Stimulated activated CD8-positive, alpha-beta memory T cell treated with anti-CD3 and anti-CD28 coated beads, Interleukin-2, amount 100 ng/mL, for 1 hour (primary cell): ENCODE measurements at regions not wholly inside any gene's neighbourhood (a gene's known extent, or its start where the extent isn't known, plus 50 kb on each side); places are given as distances from the start of the nearest gene placed in this dataset.

Experiments
- DNase-seq, 2 donors: peaks; one replicate each; pipeline ENCODE4 v3.0.0-alpha.2; 2020; ENCODE audit warnings: low read depth in 2 of 2

DNA sequence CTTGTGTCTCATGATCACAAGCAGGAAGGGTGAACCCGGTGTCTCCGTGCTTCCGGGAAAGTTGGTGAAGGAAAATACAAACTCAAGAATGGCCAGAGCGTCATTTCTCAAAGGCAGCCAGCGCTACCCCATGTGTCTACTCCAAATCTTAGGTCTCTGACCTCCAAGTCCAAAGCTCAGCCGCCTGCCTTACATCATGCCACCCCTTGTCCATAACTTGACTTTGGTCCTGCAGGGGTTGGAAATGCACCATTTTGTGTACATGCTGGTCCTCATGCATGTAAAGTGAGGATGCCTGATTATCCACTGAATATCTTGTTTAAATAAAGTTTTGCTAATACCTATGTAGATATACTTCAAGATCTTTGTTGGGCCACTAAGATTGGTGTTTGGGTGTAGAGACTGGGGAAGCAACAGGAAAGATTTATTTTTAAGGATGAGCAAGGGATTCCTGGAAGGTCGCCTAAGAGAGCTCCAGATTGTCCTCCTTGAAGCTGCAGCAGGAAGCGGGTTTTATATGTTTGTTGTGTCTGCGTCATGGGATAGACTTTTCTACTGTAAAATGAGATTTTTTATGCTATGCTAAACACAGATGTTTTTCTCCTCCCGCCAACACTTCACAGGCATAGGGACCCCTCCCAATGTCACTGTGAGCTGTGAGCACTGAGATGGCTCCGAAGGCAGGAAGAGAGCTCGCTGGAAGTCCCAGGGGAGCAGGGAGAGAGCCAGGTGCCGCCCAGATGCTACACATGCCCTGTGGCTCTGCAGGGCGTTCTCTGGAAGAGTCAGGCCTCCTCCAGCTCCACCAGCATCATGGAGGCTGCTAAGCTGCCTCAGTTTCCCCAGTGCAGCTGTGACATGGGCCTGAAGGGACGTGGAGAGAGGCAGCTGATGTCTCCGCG is 176.2 kb upstream of the HDAC4 start:
- no peak for DNase-seq

DNA sequence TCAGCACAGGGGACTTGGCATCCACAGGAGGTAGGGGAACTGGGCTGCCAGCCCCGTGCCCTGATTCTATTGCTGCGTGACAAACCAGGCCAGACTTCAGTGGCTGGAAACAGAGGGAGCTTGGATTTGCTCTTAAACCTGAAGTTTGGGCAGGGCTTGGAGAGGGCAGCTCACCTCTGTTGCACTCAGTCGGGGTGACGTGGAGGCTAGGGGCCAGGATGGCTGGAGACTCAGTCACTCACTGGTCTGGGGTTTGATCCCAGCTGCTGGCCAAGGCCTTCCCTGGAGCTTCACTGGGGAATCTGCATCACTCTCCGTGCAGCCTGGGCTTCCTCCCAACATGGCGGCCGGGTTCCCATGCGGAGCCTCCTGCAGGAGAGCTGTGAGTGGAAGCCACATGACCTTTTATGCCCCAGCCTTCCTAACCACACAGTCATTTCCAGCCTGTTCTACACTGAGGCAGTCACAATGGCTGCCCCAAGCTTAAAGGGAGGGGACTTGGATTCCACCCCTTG is 175.2 kb upstream of the HDAC4 start:
- no peak for DNase-seq

DNA sequence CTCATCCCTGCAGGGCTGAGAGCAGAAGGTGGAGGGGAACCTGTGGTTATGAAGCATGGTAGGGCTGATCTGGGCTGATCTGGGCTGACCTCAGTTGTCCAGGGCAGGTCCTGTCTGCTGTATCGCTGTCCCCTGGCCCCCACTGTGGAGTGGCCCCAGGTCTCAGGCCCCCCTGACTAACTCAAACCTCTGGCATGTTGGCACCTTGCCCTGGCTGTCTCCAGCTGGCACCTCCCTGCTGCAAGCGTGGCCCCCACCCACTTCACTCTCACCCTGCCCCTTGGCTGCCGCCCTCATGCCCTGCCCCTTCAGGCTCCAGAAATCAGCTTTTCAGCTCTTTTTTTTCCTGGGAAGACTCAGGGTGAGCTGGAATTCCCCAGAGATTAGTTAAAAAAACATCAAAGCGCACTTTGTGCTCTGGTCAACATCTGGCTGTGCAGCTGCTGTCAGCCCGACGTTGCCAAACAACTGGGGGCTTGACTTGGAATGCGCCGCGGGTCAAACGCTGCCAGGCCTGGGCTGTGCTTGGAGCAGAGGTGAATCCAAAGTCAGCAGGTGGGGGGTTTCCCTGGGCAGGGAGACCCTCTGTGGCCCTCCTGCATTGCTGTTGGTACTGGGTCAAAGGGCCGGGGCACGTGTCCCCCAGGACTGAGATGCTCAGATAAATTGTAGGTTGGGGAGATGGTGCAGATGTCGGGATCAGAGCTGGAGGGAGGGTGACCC is 173.8 kb upstream of the HDAC4 start:
- no peak for DNase-seq

DNA sequence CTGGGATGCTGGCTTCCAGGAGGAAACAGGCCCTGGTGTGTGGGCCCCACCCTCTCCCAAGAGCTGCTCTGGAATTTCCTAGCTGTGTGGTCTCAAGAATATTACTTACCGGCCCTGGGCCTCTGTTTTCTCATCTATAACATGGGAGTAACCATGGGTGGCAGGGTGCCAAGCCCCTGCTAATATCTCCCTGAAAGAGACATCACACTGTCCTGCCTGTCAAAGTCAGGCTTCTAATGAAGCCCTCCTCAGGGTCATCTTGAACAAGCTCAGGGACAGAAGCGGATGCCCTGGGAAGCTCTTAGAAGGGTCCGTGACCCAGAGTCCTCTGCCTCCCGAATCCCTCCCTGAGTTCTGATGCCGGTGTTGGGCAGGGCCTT is 173.2 kb upstream of the HDAC4 start:
- DNase-seq: no peak

DNA sequence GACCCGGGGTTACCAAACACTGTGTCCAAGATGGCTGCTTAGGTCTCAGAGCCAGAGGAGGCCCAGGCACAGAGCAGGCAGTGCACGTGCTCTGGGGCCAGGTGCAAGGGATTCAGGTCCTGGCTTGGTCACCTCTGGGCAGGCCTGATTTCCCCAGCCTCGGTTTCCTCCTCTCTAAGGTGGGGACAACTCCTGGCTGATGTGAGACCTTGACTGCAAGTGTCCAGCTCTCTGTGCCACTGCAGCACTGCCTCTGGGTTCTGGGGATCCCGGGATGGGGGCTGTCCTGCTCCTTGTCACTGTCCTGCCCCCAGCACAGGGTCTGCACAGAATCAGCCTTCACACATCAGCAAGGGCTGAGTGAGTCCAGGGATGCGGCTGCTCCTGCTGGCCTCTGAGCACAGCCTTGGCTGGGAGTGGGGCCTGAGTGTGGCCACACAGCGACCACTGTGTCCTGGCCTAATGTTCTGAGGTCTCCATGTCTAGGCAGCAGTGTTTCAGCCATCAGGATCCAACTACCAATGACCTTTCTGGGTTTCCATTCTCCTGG is 170.2 kb upstream of the HDAC4 start:
- DNase-seq: no peak

DNA sequence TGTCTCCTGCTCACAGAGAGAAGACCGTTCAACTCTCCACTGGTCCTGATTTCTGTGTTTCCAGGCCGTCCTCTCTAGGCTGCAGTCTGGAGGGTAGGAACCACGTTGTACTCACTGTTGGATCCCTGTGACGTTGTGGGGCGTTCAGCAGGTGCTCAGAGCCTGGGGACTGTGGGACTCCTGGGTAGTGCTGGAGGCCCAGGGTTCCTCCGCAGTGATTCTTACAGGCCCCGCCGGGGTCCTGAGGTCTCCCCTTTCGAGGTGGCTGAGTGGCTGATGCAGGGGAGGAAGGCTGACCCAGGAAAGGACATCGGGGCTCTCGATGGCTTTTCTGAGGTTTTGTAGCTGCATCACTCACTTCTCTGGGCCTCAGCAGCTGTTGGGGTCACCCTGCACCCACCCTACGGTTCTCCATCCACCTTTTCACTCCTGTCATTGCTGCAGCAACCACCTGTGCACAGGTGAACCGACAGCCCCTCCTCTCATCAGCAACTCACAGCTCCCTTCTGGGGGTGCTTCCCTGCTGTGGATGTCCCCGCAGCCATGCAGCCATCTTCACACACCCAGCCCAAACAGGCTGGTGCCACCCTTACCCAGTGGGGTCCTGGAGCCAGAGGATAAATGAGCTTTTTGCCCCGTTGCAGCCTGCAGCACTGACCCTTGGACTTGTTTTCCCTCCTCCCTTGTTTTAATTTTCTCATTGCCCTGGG is 169.6 kb upstream of the HDAC4 start:
- DNase-seq: no peak

DNA sequence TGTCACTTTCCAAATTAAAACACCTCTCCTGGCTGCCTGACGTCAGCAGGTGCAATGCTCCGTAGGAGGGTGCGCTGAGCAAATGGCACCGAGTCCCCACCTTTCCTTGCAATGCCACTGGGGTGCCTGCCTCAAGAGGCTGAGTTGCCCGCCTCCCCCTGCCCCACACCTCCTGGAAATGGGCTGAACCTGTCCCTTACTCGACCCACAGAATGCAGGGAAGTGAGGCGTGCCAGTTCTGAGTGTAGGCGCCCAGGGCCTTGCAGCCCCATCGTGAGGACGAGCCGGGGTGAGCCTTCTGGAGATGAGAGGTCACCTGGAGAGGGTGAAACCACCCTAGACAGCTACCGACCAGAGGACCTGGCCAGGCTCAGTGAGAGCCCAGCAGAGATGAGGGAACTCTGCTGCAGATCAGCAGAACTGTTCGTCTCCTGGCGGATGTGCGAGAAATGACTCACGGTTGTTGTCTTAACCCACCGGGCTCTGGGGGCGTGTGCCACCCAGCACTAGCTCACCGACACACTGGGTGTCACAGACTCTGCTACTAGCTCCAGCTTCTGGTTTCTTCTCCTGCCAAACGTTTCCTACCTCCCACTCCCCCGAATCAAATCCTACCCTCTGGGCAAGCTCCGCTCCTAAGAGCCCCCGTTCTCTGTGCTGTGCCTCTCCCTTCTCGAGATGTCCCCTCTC is 168.7 kb upstream of the HDAC4 start:
- DNase-seq: no peak

DNA sequence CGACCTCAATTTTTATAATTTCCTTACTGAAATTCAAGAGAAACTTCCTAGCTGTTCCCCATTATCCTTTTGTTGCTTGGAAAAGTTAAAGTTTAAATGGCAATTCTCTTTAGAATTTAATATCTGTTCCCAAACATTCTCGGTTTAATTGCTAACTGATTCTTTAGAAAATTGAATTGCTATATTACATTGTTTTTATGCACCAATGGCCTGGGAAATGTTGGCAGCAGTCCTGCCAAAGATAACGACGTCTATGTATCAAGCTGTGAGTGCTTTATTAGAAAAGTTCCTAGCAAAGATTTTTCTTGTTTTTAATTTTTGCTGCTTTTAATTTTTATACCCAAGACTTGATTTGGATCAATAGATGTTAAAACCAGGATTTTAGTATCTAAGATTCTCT is 167.8 kb upstream of the HDAC4 start:
- DNase-seq: no peak

DNA sequence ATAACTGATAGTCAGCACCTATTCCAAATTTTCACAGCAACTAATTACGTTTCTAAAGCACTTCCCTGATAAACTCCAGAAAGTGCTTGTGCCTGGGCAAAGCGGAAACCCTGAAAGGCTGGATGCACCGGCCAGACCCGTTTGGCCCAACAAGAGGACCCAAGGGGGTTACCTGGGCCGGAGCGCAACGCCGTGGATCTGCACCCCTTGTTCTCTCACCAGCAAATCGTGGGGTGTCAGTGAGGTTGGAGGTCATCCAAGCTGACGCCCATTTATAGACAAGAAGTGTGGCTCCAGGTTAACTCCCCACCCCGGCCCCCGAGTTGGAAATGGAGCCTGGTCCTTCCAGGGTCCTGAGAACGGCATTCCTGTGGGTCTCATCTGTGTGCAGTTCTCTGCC is 167.0 kb upstream of the HDAC4 start:
- DNase-seq: no peak

DNA sequence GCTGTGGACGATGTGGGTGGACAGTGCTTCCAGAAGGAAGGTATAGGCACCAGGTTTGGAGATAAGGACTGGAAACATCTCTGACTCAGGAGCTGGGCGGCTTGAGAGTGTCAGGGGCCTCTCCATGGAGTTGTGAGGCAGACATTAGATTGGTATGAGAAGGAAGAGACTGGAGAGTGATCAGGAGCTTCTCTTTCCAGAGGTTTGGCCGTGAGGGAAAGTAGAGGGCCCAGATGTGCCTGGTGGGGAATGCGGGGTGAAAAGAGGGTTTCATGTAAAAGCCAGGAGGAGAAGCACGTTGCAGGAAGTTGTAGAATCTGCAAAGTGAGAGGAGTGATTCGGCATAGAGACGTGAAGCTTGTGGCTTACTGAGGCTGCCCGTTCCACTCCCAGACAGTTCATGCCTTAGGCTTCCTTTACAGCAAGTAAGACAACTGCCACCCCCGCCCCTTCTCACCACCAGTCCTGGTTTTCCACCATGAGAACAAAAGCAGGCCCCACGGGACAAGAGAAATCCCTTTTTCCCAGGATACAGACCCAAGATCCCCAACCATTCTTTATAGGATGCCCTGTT is 166.3 kb upstream of the HDAC4 start:
- DNase-seq: no peak

DNA sequence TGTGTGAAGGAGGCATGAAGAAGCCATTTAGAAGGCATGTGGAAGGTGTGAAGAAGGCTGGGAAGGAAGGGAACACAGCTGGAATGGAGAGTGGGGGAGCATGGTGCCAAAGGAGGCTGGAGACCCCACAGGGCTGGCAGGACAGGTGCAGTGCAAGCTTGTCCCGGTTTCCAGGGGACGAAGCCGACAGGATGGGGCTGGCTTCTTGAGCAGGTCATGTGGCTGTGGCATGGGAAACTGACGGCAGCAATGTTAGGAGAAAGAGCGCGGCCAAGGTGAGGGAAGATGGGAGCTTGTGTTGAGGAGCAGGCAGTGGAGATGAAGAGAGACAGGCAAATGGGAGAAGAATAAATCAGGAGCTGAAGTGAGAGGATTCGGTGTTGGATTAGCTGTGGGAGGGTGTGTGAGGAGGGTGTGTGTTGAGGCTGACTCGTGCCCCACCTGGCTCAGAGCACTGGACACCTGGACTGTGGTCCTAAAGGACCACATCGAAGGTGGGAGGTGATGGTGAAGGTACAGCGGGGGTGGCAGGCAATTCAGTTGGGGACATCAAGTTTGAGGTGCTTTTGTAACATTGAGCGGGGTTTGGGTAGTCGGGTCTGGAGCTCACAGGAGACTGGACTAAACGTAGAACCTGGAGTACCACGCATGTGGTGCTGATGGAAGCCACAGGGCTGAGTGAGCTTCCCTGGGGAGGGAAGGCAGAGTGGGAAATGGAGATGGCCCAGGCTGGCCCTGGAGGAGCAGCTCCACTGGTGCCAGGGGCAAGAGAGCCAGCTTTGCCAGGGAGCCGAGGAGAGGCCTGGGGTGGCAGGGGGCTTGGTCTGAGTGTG is 165.6 kb upstream of the HDAC4 start:
- no peak for DNase-seq

DNA sequence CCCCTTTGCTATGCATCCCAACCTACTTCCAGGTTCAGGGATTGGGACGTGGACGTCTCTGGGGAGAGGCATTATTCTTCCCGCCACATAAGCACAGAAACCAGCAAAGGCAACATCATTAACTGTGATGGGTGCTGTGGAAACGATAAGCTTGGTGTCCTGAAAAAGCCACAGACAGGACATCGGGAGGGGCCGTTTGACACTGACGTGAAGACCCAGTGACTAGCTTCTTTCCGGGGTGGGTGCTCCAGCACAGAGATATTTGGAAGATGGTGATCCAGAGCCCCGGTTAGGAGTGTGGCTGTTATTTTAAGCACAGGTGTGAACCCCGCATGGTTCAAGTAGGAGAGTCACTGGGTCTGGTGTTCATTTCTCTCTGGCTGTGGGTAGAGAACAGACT is 163.8 kb upstream of the HDAC4 start:
- no peak for DNase-seq

DNA sequence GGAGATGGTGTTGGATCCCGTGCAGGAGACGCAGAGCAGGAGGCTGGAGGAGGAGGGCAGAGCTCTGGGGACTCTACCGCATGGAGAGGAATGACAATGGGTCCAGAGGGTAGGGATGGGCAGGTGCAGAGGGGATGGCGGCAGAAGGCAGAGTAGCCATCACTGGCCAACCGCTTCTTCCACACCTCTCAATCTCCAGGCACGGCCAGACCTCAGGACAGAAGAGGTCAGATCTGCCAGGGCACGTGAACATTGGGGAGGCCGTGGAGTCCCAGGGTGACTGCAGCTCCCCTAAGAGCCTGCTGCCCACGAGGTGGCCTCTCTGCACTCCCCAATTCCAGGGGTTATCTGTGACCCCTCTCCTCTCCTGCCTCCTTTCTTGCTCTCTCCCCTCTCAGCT is 162.7 kb upstream of the HDAC4 start:
- DNase-seq: no peak

DNA sequence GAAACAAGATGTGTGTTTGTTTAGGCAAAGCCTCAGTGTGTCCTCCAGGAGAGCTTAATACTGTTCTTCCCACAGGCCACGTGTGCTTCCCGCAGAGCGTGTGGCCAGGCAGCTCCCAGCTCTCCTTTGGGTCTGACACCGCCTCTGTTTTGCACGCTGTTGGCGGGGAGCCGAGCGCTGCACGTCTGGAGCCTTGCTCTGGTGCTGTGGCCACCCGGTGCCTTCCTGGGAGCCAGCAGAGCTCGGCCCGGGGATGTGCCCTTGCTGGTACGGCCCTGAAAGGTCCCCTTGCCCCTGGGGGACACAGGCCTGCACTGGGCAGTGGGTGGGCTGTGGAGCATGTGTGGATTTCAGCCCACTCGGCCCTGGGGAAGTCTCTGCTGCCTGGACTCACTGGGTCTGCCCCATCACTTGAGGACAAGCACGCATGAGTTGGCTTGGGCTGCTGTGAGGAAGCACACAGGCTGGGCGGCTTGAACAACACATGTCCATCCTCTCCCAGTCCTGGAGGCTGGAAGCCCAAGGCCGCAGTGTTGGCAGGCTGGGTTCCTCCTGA is 160.7 kb upstream of the HDAC4 start:
- DNase-seq: no peak

DNA sequence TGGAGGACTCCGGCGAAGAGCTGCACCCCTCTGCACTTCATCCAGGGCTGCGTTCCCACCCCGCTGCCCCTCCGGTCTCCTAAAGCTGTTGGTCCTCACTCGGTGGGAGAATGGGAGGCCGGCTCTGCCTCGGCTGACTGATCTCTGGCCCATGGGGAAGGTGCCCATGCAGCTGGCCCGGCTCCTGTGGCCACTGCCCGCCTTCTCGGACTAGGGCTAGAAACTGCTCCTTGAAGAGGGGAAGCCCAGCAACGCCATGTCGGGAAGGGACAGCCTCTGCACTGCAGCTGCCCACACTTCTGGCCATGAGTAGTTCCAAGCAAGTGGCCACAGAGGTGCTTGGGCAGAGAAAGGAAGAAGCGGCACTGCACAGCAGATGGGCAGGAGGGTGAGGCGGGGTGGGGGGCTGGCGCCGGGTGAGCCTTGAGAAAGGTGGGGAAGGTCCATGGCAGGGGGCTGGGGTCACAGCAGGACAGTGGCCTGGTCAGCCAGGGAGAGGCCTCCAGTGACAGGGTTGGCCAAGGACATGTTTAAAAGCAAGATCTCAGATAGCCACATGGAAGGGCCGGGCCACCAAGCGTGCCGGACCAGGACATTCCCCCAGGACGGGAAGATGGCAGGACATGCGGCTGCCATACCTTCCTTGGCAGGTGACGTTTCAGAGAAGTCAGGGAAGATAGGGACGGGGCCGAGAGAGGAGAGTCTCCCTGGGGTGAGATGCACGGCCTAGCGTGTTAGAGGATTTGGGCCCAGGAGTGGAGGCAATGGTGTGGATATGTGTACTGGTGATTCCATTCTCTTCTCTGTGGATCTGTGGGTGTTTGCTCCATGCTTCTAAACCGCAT is 158.8 kb upstream of the HDAC4 start:
- no peak for DNase-seq

DNA sequence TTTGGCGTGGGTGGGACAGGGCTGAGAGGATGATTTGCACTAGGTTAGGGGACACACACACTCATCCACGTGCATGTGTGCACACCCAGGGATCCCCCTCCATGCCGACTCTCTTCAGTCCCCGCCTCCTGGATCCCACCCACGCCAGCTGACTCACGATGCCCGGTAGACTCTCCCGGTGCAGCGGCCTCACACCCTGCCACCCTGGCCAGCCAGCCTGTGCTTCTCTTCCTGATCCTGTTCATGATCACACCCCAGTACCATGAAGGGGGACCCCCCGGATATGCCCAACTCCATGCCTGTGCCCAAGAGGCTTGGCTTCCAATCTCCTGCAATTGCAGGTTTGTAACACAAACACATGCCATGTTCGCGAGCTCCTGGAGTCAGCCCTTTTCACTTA is 157.8 kb upstream of the HDAC4 start:
- DNase-seq: no peak

DNA sequence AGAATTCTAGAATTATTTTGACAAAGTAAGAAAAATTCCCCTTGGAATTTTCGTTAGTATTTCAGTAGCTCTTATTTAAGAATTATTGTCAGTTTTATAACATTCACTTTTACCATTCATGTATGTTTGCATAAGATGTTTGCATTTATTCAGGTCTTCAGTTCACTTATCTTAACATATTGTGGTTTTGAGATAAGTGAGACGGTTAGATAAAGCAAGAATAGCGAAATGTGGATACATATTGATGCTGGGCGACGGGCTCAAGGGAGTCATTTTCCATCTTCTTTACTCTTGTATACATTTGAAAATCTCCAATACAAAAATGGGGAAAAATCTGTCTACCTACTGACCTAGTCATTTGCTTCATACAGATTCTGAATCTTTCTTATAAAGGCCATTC is 156.7 kb upstream of the HDAC4 start:
- DNase-seq: no peak

DNA sequence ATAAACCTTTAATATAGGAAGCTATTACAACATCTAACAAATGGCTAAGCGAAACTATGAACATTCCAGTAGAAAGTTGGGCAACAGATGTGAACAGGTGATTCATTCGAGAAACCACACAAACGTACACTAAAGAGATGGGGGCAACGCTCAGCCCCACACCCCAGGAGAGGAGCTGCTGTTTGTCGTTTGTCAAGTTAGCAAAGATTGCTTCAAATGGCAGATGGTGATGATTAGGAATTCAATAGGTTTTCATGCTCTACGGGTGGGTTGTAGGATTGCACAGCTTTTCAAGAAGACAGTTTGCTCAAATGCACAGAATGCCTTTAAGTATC is 154.7 kb upstream of the HDAC4 start:
- no peak for DNase-seq
